Keratinocyte (primary cell): ENCODE measurements at regions not wholly inside any gene's neighbourhood (a gene's known extent, or its start where the extent isn't known, plus 50 kb on each side); places are given as distances from the start of the nearest gene placed in this dataset.

Source experiments
- DNase-seq: peaks from one replicate; pipeline ENCODE4 v3.0.0-alpha.2; 2011; ENCODE audit warnings: low read depth, missing footprints, low spot score
- FAIRE-seq: peaks from 2 replicates; lab custom pipeline; 2011; peaks lifted over from hg19 to GRCh38; lab: Jason Lieb, UNC
- H2AFZ ChIP-seq: 2 replicates; pipeline ENCODE4 v1.6.0; 2012; ENCODE audit warnings: low read length, control low read depth, inconsistent platforms; ENCODE audit not compliant: control insufficient read depth
- H3K27ac ChIP-seq: 2 replicates; pipeline ENCODE4 v1.5.1; 2011; ENCODE audit warnings: low read length; ENCODE audit not compliant: control insufficient read depth, insufficient read depth
- H3K27me3 ChIP-seq: 3 replicates; pipeline ENCODE4 v1.6.0; 2011; ENCODE audit warnings: low read length; ENCODE audit not compliant: control insufficient read depth, insufficient read depth; ENCODE audit errors: extremely low read depth
- H3K36me3 ChIP-seq, 2 experiments: 2 replicates in 1 of 2; 3 replicates in 1 of 2; pipeline ENCODE4 v1.5.1; 2011; ENCODE audit warnings: low read length in 2 of 2, mild to moderate bottlenecking in 1 of 2; ENCODE audit not compliant: control insufficient read depth in 2 of 2, insufficient read depth in 2 of 2; ENCODE audit errors: extremely low read depth in 1 of 2
- H3K4me1 ChIP-seq: 3 replicates; pipeline ENCODE4 v1.5.1; 2011; ENCODE audit warnings: low read length; ENCODE audit not compliant: control insufficient read depth, insufficient read depth; ENCODE audit errors: extremely low read depth
- H3K4me2 ChIP-seq: 3 replicates; pipeline ENCODE4 v1.6.0; 2011; ENCODE audit warnings: low read depth, low read length; ENCODE audit not compliant: control insufficient read depth, insufficient read depth; ENCODE audit errors: extremely low read depth
- H3K4me3 ChIP-seq, 3 experiments: fragments of 200-600 bp in 1 of 3; sonication (generic) in 1 of 3; 2 replicates in 2 of 3; 3 replicates in 1 of 3; pipeline ENCODE4 v1.5.1; 2011 to 2016; ENCODE audit warnings: low read length in 3 of 3, mild to moderate bottlenecking in 3 of 3, control low read depth in 2 of 3, inconsistent platforms in 1 of 3, low read depth in 1 of 3, mixed read lengths in 1 of 3, mixed run types in 1 of 3, moderate library complexity in 1 of 3; ENCODE audit not compliant: control insufficient read depth in 2 of 3, insufficient read depth in 2 of 3; ENCODE audit errors: extremely low read depth in 1 of 3
- H3K79me2 ChIP-seq: 2 replicates; pipeline ENCODE4 v1.6.0; 2012; ENCODE audit warnings: low read length; ENCODE audit not compliant: control insufficient read depth, insufficient read depth
- H3K9ac ChIP-seq: 3 replicates; pipeline ENCODE4 v1.6.0; 2011; ENCODE audit warnings: low read length; ENCODE audit not compliant: control insufficient read depth, insufficient read depth; ENCODE audit errors: extremely low read depth
- H3K9me1 ChIP-seq: 3 replicates; pipeline ENCODE4 v1.6.0; 2011; ENCODE audit warnings: low read length; ENCODE audit not compliant: control insufficient read depth, insufficient read depth; ENCODE audit errors: extremely low read depth
- H3K9me3 ChIP-seq: 2 replicates; pipeline ENCODE4 v1.5.1; 2012; ENCODE audit warnings: low read depth, low read length; ENCODE audit not compliant: control insufficient read depth
- H4K20me1 ChIP-seq: 3 replicates; pipeline ENCODE4 v1.6.0; 2011; ENCODE audit warnings: low read length; ENCODE audit not compliant: control insufficient read depth, insufficient read depth; ENCODE audit errors: extremely low read depth
- CTCF ChIP-seq, 3 experiments: IDR thresholded peaks in 1 of 3; conservative IDR thresholded peaks in 1 of 3; optimal IDR thresholded peaks in 1 of 3; 2 replicates in 2 of 3; 3 replicates in 1 of 3; pipeline versions ENCODE3 to v1.5.1; 2011; ENCODE audit warnings: low read length in 3 of 3, mild to moderate bottlenecking in 3 of 3, moderate library complexity in 2 of 3, control low read depth in 1 of 3, inconsistent platforms in 1 of 3; ENCODE audit not compliant: insufficient read depth in 2 of 3; ENCODE audit errors: extremely low read depth in 1 of 3
- EZH2 ChIP-seq: IDR thresholded peaks from one replicate; pipeline ENCODE4 v1.6.1; 2012; ENCODE audit warnings: inconsistent platforms, mild to moderate bottlenecking, low read length, moderate library complexity
- dilution Hi-C: fragments of 300-500 bp; cut with MboI; formaldehyde crosslinking; loops from one replicate; pipeline ENCODE4 v1.7.0; 2020; ENCODE audit warnings: low sequenced_read_pairs; ENCODE audit not compliant: extremely low pct_ligation_motif_present

GRCh38 chr2:40886100-40886499 is 434.2 kb upstream of the SLC8A1 start:
- H3K4me1 ChIP-seq = no peaks in the 10 kb centered on the region
- H3K36me3 ChIP-seq = no peaks in the 10 kb centered on the region
- FAIRE-seq (no peak), DNase-seq (no peak)
- H3K27me3 ChIP-seq = no peaks in the 10 kb centered on the region
- H3K9me3 ChIP-seq = no peaks in the 10 kb centered on the region
- no peak overlapping the region for H3K9ac ChIP-seq
- H3K27ac ChIP-seq = no peak overlapping the region
- no peaks in the 10 kb centered on the region for H3K79me2 ChIP-seq
- no peak overlapping the region for H3K4me3 ChIP-seq
- TF ChIP-seq EZH2 (no peak), CTCF (optimal IDR thresholded peaks at IDR 0.05 in 1 of 3, IDR thresholded peaks at IDR 0.05 in 1 of 3, conservative IDR thresholded peaks at IDR 0.05 in 1 of 3; ENCODE audit: extremely low read depth in 1 of 3, insufficient read depth in 2 of 3, low read length in 3 of 3) (no peak)
- dilution Hi-C loops = no loop called here
- H3K9me1 ChIP-seq = no peaks in the 10 kb centered on the region
- H3K4me2 ChIP-seq = no peak overlapping the region
- H4K20me1 ChIP-seq = no peaks in the 10 kb centered on the region
- no peak overlapping the region for H2AFZ ChIP-seq

GRCh38 chr2:40886655-40887054 is 434.8 kb upstream of the SLC8A1 start:
- Histone ChIP-seq H3K4me3 (no peak overlapping the region), H3K9me1 (no peaks in the 10 kb centered on the region), H3K4me1 (no peaks in the 10 kb centered on the region), H3K9ac (no peak overlapping the region), H2AFZ (no peak overlapping the region), H3K27ac (no peak overlapping the region), H3K9me3 (no peaks in the 10 kb centered on the region), H3K4me2 (no peak overlapping the region), H4K20me1 (no peaks in the 10 kb centered on the region), H3K36me3 (no peaks in the 10 kb centered on the region), H3K79me2 (no peaks in the 10 kb centered on the region), H3K27me3 (no peaks in the 10 kb centered on the region)
- FAIRE-seq = no peak
- DNase-seq = no peak
- dilution Hi-C loops = no loop called here
- no peak for TF ChIP-seq CTCF (optimal IDR thresholded peaks at IDR 0.05 in 1 of 3, IDR thresholded peaks at IDR 0.05 in 1 of 3, conservative IDR thresholded peaks at IDR 0.05 in 1 of 3; ENCODE audit: extremely low read depth in 1 of 3, insufficient read depth in 2 of 3, low read length in 3 of 3)
- no peak for TF ChIP-seq EZH2
